Cardiac fibroblast (primary cell): ENCODE measurements at regions not wholly inside any gene's neighbourhood (a gene's known extent, or its start where the extent isn't known, plus 50 kb on each side); places are given as distances from the start of the nearest gene placed in this dataset.
"Not testable (repeated sequence)": the region's sequence is repeated elsewhere in the genome, so short reads cannot be mapped to it uniquely, and the experiment has no call there.

Source experiments
- DNase-seq, 2 donors: peaks; one replicate each; pipeline versions ENCODE4 v3.0.0 to v3.0.0-alpha.2; 2010; ENCODE audit warnings: low read depth in 2 of 2
- H3K4me3 ChIP-seq, 2 donors: replicated peaks in 1 of 2; 1 replicate in 1 of 2; 2 replicates in 1 of 2; pipeline ENCODE4 v1.5.1; 2011; ENCODE audit warnings: low read depth in 2 of 2, low read length in 2 of 2, mild to moderate bottlenecking in 2 of 2, moderate library complexity in 1 of 2
- TF ChIP-seq, protein P1 (sequence below): IDR thresholded peaks from one replicate; pipeline ENCODE4 v1.5.1; 2011; ENCODE audit warnings: low read depth, mild to moderate bottlenecking, low read length, inconsistent platforms

DNA sequence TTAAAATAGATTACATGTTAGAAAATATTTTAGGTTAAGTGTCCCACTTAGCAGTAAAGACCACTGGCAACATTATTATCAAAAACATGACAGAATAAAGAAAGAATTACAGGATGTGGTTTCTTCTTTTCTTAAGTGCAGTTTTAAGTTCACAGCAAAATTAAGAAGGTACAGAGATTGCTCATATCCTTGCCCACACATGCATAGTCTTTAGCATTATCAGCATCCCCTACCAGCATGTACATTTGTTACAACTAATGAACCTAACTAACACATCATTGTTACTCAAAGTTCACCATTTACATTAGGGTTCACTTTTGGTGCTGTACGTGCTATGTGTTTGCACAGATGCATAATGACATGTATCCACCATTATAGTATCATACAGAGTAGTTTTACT lies 837.7 kb upstream of the CDH9 start:
- no peak for DNase-seq
- TF ChIP-seq, protein P1, sequence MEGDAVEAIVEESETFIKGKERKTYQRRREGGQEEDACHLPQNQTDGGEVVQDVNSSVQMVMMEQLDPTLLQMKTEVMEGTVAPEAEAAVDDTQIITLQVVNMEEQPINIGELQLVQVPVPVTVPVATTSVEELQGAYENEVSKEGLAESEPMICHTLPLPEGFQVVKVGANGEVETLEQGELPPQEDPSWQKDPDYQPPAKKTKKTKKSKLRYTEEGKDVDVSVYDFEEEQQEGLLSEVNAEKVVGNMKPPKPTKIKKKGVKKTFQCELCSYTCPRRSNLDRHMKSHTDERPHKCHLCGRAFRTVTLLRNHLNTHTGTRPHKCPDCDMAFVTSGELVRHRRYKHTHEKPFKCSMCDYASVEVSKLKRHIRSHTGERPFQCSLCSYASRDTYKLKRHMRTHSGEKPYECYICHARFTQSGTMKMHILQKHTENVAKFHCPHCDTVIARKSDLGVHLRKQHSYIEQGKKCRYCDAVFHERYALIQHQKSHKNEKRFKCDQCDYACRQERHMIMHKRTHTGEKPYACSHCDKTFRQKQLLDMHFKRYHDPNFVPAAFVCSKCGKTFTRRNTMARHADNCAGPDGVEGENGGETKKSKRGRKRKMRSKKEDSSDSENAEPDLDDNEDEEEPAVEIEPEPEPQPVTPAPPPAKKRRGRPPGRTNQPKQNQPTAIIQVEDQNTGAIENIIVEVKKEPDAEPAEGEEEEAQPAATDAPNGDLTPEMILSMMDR: no peak
- H3K4me3 ChIP-seq: no peak overlapping the region

DNA sequence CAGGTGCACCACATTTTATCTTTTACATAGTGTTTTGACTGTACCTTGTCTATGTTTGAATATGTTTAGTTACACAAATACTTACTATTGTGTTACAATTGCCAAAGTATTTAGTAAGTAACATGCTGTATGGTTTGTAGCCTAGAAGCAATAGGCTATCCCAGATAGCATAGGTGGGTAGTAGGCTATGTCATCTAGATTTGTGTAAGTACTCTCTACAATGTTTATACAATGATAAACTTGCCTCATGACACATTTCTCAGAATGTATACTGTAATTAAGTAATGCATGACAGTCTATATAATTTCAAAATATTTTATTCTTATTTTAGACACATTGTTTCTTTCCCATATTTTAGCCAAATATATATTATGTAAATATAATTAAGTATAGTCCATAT lies 836.8 kb upstream of the CDH9 start:
- H3K4me3 ChIP-seq: no peak overlapping the region
- TF ChIP-seq, protein P1: no peak
- no peak for DNase-seq

DNA sequence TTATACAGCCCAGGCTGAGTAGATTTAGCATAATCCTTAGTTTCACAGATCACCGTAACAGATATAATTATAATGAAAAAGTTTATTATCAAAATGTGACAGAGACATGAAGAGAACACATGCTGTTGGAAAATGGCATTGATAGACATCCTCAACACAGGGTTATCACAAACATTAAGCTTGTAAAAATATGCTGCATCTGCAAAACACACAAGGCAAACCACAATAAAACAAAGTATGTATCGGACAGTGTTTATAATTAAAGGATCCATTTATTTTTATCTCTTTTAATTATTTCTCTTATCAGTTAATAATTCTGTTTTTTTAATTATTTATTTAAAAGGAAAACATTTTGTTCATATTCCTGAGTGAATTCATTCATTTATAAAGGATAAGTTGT lies 829.9 kb upstream of the CDH9 start:
- no peak overlapping the region for H3K4me3 ChIP-seq
- TF ChIP-seq, protein P1: no peak
- no peak for DNase-seq

DNA sequence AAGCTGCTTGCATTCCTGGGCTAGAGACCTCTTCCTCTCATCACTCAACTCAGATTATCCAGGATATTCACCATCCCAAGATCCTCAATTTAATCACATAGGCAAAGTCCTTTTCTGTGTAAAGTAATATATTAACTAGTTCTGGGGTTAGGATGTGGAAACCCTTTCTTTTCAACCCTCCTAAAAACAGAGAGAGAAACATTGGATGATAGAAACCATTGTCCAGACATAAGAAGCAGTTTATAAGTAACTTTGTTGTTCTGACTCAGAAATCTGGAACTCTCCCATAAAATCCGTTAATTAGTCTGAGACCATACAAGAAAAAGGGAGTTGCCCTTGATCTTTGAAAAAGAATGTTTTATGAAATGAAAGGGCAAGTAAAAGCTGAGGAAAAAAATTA lies 817.1 kb upstream of the CDH9 start:
- DNase-seq: no peak
- no peak overlapping the region for H3K4me3 ChIP-seq
- TF ChIP-seq, protein P1: no peak

DNA sequence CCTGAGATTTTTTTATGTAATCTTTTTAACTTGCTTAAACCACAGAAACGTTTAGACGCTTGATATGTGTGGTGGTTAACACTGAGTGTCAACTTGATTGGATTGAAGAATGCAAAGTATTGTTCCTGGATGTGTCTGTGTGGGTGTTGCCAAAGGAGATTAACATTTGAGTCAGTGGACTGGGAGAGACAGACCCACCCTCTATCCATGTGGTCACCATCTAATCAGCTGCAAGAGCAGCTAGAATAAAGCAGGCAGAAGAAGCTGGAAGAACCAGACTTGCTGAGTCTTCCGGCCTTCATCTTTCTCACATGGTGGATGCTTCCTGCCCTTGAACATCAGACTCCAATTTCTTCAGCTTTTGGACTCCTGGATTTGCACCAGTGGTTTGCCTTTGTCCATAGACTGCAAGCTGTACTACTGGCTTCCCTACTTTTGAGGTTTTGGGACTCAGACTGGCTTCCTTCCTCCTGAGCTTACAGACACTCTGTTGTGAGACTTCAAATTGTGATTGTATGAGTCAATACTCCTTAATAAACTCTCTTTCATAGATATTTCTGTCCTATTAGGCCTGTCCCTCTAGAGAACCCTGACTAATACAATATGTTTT lies 816.0 kb upstream of the CDH9 start:
- DNase-seq: no peak
- TF ChIP-seq, protein P1: no peak
- no peak overlapping the region for H3K4me3 ChIP-seq

DNA sequence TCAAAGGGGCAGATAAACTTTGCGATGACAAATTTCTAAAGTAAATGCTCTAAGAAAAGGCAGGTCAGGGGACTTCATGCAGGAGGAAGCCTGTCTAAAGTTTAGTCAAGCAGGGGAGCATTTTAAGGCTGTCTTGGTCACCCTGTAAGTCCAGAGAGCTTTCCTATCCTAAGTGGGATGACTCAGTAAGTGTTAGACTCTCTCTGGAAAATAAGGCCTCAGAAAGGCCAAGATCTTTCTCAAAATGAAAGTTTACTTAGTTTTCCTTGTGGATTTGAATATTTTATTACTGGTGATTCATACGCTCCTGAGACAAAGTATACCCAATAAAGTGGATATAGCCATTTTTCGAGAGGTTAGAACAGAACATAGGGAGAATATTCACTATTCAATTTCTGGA lies 806.9 kb upstream of the CDH9 start:
- no peak for DNase-seq
- TF ChIP-seq, protein P1: no peak
- H3K4me3 ChIP-seq: no peak overlapping the region

DNA sequence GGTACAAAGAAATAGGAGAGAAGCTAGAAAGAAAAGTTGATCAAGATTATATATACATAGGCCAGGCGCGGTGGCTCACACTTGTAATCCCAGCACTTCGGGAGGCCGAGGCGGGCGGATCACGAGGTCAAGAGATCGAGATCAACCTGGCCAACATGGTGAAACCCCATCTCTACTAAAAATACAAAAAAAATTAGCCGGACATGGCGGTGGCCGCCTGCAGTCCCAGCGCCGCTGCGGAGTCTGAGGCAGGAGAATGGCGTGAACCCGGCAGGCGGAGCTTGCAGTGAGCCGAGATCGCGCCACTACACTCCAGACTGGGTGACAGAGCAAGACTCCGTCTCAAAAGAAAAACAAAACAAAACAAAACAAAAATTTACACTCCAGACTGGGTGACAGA lies 798.3 kb upstream of the CDH9 start:
- not testable (repeated sequence) for DNase-seq, H3K4me3 ChIP-seq
